K562 (cell line): ENCODE measurements at regions not wholly inside any gene's neighbourhood (a gene's known extent, or its start where the extent isn't known, plus 50 kb on each side); places are given as distances from the start of the nearest gene placed in this dataset.

Experiments used
- ATAC-seq: fragments of 200-7000 bp; cut with Tn5 transposase; 3 replicates; pipeline ENCODE4 v1.9.1; 2020; ENCODE audit warnings: moderate library complexity
- BruUV-seq: library from RNA; stranded (reverse); fragments of 400-500 nt; replicated peaks from 2 replicates; lab custom pipeline; 2021; lab: Mats Ljungman, UMichigan
- CTCF ChIA-PET: fragments of 300-600 bp; formaldehyde crosslinking; extraction: SDS; loops from one replicate; lab custom pipeline; 2021; ENCODE audit warnings: low intra/inter-chr PET ratio; lab: Yijun Ruan, JAX
- POLR2A ChIA-PET: fragments of 300-600, 350-650 bp; sonication (Branson Sonifier 250); formaldehyde crosslinking; extraction: SDS; loops from one replicate; lab custom pipeline; 2021; ENCODE audit warnings: antibody characterized with exemption, inconsistent platforms; lab: Yijun Ruan, JAX
- DNase-seq, 4 experiments: peaks; one replicate each; pipeline versions ENCODE4 v3.0.0 to v3.0.0-alpha.2; 2011 to 2018; ENCODE audit warnings: low spot score in 3 of 4, mixed read lengths in 3 of 4; ENCODE audit errors: extremely low read depth in 1 of 4
- FAIRE-seq: peaks from 2 replicates; lab custom pipeline; 2011; peaks lifted over from hg19 to GRCh38; lab: Jason Lieb, UNC
- H2AFZ ChIP-seq: 2 replicates; pipeline ENCODE4 v1.6.0; 2011; ENCODE audit warnings: low read depth, low read length, control low read depth, inconsistent platforms
- H3K27ac ChIP-seq: fragments of 200-600 bp; 3 replicates; pipeline ENCODE4 v1.8.0; 2011; ENCODE audit warnings: low read depth, mild to moderate bottlenecking, control low read depth, inconsistent platforms, low read length, moderate library complexity, mixed read lengths; ENCODE audit errors: extremely low read depth
- H3K27me3 ChIP-seq, 2 experiments: fragments of 300-600 bp in 1 of 2; 2 replicates in 1 of 2; 3 replicates in 1 of 2; pipeline versions ENCODE4 v1.6.0 to v1.8.0; 2011; ENCODE audit warnings: inconsistent platforms in 2 of 2, low read length in 2 of 2, mild to moderate bottlenecking in 1 of 2, mixed read lengths in 1 of 2, moderate library complexity in 1 of 2; ENCODE audit not compliant: control insufficient read depth in 2 of 2, insufficient read depth in 2 of 2
- H3K36me3 ChIP-seq: fragments of 300-600 bp; 3 replicates; pipeline ENCODE4 v1.8.0; 2011; ENCODE audit warnings: mild to moderate bottlenecking, low read length, inconsistent platforms; ENCODE audit not compliant: control insufficient read depth, insufficient read depth
- H3K4me1 ChIP-seq, 2 experiments: fragments of 200-600 bp in 1 of 2; replicated peaks in 1 of 2; 2 replicates in 1 of 2; 3 replicates in 1 of 2; pipeline versions ENCODE4 v1.5.1 to v1.8.0; 2011; ENCODE audit warnings: inconsistent platforms in 2 of 2, low read length in 2 of 2, mild to moderate bottlenecking in 1 of 2, mixed read lengths in 1 of 2, moderate library complexity in 1 of 2; ENCODE audit not compliant: control insufficient read depth in 2 of 2, insufficient read depth in 2 of 2
- H3K4me2 ChIP-seq: 2 replicates; pipeline ENCODE4 v1.6.1; 2011; ENCODE audit warnings: low read length, control low read depth, inconsistent platforms, mixed read lengths; ENCODE audit not compliant: insufficient read depth
- H3K4me3 ChIP-seq: fragments of 200-600 bp; sonication (generic), shearing (Covaris generic); 2 replicates; pipeline ENCODE4 v1.5.1; 2016; ENCODE audit warnings: control low read depth, inconsistent platforms
- H3K79me2 ChIP-seq: fragments of 200-600 bp; 3 replicates; pipeline ENCODE4 v1.8.0; 2011; ENCODE audit warnings: low read length, inconsistent platforms; ENCODE audit not compliant: control insufficient read depth, insufficient read depth
- H3K9ac ChIP-seq, 2 experiments: 2 replicates each; pipeline versions ENCODE4 v1.6.0 to v1.6.1; 2011; ENCODE audit warnings: low read depth in 2 of 2, low read length in 2 of 2, control low read depth in 1 of 2, inconsistent platforms in 1 of 2, mild to moderate bottlenecking in 1 of 2, mixed read lengths in 1 of 2; ENCODE audit not compliant: insufficient read depth in 1 of 2
- H3K9me1 ChIP-seq: one replicate; pipeline ENCODE4 v1.6.0; 2011; ENCODE audit warnings: inconsistent platforms, mild to moderate bottlenecking, low read length, moderate library complexity; ENCODE audit not compliant: control insufficient read depth, insufficient read depth
- H3K9me3 ChIP-seq: replicated peaks from 2 replicates; pipeline ENCODE4 v1.5.1; 2011; ENCODE audit warnings: low read depth, low read length, inconsistent platforms; ENCODE audit not compliant: control insufficient read depth, insufficient read depth
- H4K20me1 ChIP-seq: replicated peaks from 2 replicates; pipeline ENCODE4 v1.6.1; 2011; ENCODE audit warnings: low read length, inconsistent platforms, mixed read lengths; ENCODE audit not compliant: control insufficient read depth, insufficient read depth
- CHD2 ChIP-seq: IDR thresholded peaks from 2 replicates; pipeline ENCODE4 v1.6.1; 2011; ENCODE audit warnings: low read depth, low read length
- DPF2 ChIP-seq: fragments of 450-650 bp; IDR thresholded peaks from 2 replicates; pipeline ENCODE4 v1.6.1; 2016
- ELK3 ChIP-seq: fragments of 450-650 bp; formaldehyde crosslinking; IDR thresholded peaks from 2 replicates; pipeline ENCODE4 v1.4.0; 2020; ENCODE audit warnings: mild to moderate bottlenecking
- HBP1 ChIP-seq: fragments of 450-650 bp; formaldehyde crosslinking; IDR thresholded peaks from 2 replicates; pipeline ENCODE4 v1.4.0; 2022; ENCODE audit warnings: missing genetic modification characterization
- HDAC6 ChIP-seq: IDR thresholded peaks from 2 replicates; pipeline ENCODE4 v1.6.1; 2012; ENCODE audit warnings: low read depth, mild to moderate bottlenecking, control low read depth, inconsistent platforms, low read length, moderate library complexity
- MYNN ChIP-seq, 2 experiments: sonication (generic); formaldehyde crosslinking in 1 of 2; IDR thresholded peaks; 2 replicates each; pipeline versions ENCODE4 v1.5.0 to v1.6.1; 2016 to 2020; ENCODE audit warnings: antibody characterized with exemption in 1 of 2, missing genetic modification reagents in 1 of 2
- PHTF2 ChIP-seq: fragments of 250-450 bp; sonication (Bioruptor Pico); IDR thresholded peaks from 2 replicates; pipeline ENCODE4 v1.5.0; 2021; ENCODE audit warnings: mild to moderate bottlenecking
- POLR3A ChIP-seq: IDR thresholded peaks from 2 replicates; pipeline ENCODE4 v1.6.1; 2011; ENCODE audit warnings: borderline replicate concordance, mild to moderate bottlenecking, moderate library complexity; ENCODE audit not compliant: insufficient read length, insufficient read depth; ENCODE audit errors: extremely low read depth
- RNF2 ChIP-seq: sonication (generic); IDR thresholded peaks from 2 replicates; pipeline ENCODE4 v1.6.1; 2016
- SNRNP70 ChIP-seq: fragments of 200-400 bp; formaldehyde crosslinking; optimal IDR thresholded peaks from 2 replicates; pipeline ENCODE3; 2017; ENCODE audit warnings: low read depth, low read length
- SOX6 ChIP-seq: fragments of 450-650 bp; IDR thresholded peaks from 2 replicates; pipeline ENCODE4 v1.6.1; 2014; ENCODE audit warnings: mild to moderate bottlenecking
- ZNF384 ChIP-seq: IDR thresholded peaks from 2 replicates; pipeline ENCODE4 v1.6.1; 2012; ENCODE audit warnings: low read depth, low read length, improper control_type of control experiment
- ZNF445 ChIP-seq: fragments of 250-450 bp; sonication (Bioruptor Pico); IDR thresholded peaks from 2 replicates; pipeline ENCODE4 v1.4.0; 2020; ENCODE audit warnings: low read depth, mild to moderate bottlenecking, moderate library complexity
- WGBS: fragments of 100-300 bp; shearing (Covaris generic); methylation state at CpG from one replicate; pipeline ENCODE4 v1.1.6; 2016; ENCODE audit warnings: low coverage, mixed read lengths; ENCODE audit not compliant: insufficient coverage; ENCODE audit errors: missing lambda C conversion rate; 5-methylcytosine and 5-hydroxymethylcytosine counted together
- in situ Hi-C: fragments of 300-500 bp; cut with MboI; formaldehyde crosslinking; loops from 4 replicates; pipeline ENCODE4 v1.15.0; 2018; ENCODE audit warnings: inconsistent platforms, mixed read lengths
- intact Hi-C: fragments of 100-400 bp; cut with micrococcal nuclease; formaldehyde crosslinking; loops from 2 replicates; pipeline ENCODE4 v1.14.2; 2022

GRCh38 chr19:29428071-29428470 is 97.7 kb upstream of the VSTM2B start:
- Histone ChIP-seq H3K79me2 (no peaks in the 10 kb centered on the region), H2AFZ (no peak overlapping the region), H3K4me3 (no peak overlapping the region), H3K9me1 (peaks cover 3% of the 10 kb centered on the region), H3K27ac (no peak overlapping the region), H3K36me3 (no peaks in the 10 kb centered on the region), H3K4me1 (no peaks in the 10 kb centered on the region), H3K4me2 (no peak overlapping the region), H4K20me1 (no peaks in the 10 kb centered on the region), H3K9ac (no peak overlapping the region)
- CTCF ChIA-PET: no interaction called here
- DNase-seq (no peak), FAIRE-seq (no peak), ATAC-seq (no peak)
- intact Hi-C loops (no loop called here), in situ Hi-C loops (no loop called here)
- 0% methylated on average over 7 of the region's 7 CpGs for WGBS
- BruUV-seq: no TSS peak
- TF ChIP-seq SOX6 (no peak), MYNN (IDR thresholded peaks at IDR 0.05) (no peak), MYNN (CRISPR knock-in tag; IDR thresholded peaks at IDR 0.05) (no peak), ZNF384 (no peak), PHTF2 (CRISPR knock-in tag) (no peak), HDAC6 (no peak), DPF2 (no peak), SNRNP70 (no peak), CHD2 (no peak), ELK3 (CRISPR knock-in tag) (no peak), HBP1 (CRISPR knock-in tag) (no peak), ZNF445 (CRISPR knock-in tag) (no peak), RNF2 (no peak), POLR3A (no peak)
- TF ChIP-seq, all 486 proteins: peak for 0
- no peaks in the 10 kb centered on the region for H3K9me3 ChIP-seq
- POLR2A ChIA-PET: no interaction called here
- peaks cover 0 to 13% of the 10 kb centered on the region in 2 experiments; a peak in 2 of 5 replicates for H3K27me3 ChIP-seq
